Activated T-cell treated with anti-CD3 and anti-CD28 coated beads, Interleukin-2, amount 50 U/mL, for 1 hour (primary cell): ENCODE measurements at regions not wholly inside any gene's neighbourhood (a gene's known extent, or its start where the extent isn't known, plus 50 kb on each side); places are given as distances from the start of the nearest gene placed in this dataset.

Source experiments
- DNase-seq: peaks from one replicate; pipeline ENCODE4 v3.0.0-alpha.2; 2020

- no peak for DNase-seq
Measured at GRCh38 chr16:6484935-6485334, 847.7 kb upstream of the RBFOX1 start.

- no peak for DNase-seq
Measured at GRCh38 chr16:6484081-6484480, 848.6 kb upstream of the RBFOX1 start.

- no peak for DNase-seq
Measured at GRCh38 chr16:6483469-6484033, 849.1 kb upstream of the RBFOX1 start.

- DNase-seq = no peak
Measured at GRCh38 chr16:6482696-6483468, 849.8 kb upstream of the RBFOX1 start.

GRCh38 chr16:6481894-6482293 is 850.8 kb upstream of the RBFOX1 start:
- DNase-seq = no peak

- no peak for DNase-seq
Measured at GRCh38 chr16:6453742-6454141, 878.9 kb upstream of the RBFOX1 start.

GRCh38 chr16:6447021-6447790 is 885.4 kb upstream of the RBFOX1 start:
- no peak for DNase-seq

GRCh38 chr16:6446370-6446769 is 886.3 kb upstream of the RBFOX1 start:
- DNase-seq = no peak

GRCh38 chr16:6439129-6439528 is 893.5 kb upstream of the RBFOX1 start:
- DNase-seq = no peak

- no peak for DNase-seq
Measured at GRCh38 chr16:6428861-6429260, 903.8 kb upstream of the RBFOX1 start.

- DNase-seq = no peak
Measured at GRCh38 chr16:6427621-6428020, 905.0 kb upstream of the RBFOX1 start.

- no peak for DNase-seq
Measured at GRCh38 chr16:6407596-6407995, 925.0 kb upstream of the RBFOX1 start.

- no peak for DNase-seq
Measured at GRCh38 chr16:6406028-6406427, 926.6 kb upstream of the RBFOX1 start.

- no peak for DNase-seq
Measured at GRCh38 chr16:6382924-6383459, 949.7 kb upstream of the RBFOX1 start.

GRCh38 chr16:6381896-6382295 is 950.7 kb upstream of the RBFOX1 start:
- DNase-seq = no peak

GRCh38 chr16:6377956-6378355 is 954.7 kb upstream of the RBFOX1 start:
- no peak for DNase-seq

- DNase-seq = no peak
Measured at GRCh38 chr16:6375465-6376075, 957.1 kb upstream of the RBFOX1 start.

GRCh38 chr16:6374821-6375220 is 957.8 kb upstream of the RBFOX1 start:
- DNase-seq = no peak

- no peak for DNase-seq
Measured at GRCh38 chr16:6364846-6365245, 967.8 kb upstream of the RBFOX1 start.

- no peak for DNase-seq
Measured at GRCh38 chr16:6363896-6364607, 968.6 kb upstream of the RBFOX1 start.

- DNase-seq = no peak
Measured at GRCh38 chr16:6363396-6363795, 969.2 kb upstream of the RBFOX1 start.

- DNase-seq = no peak
Measured at GRCh38 chr16:6362321-6362720, 970.3 kb upstream of the RBFOX1 start.

GRCh38 chr16:6360641-6361040 is 972.0 kb upstream of the RBFOX1 start:
- no peak for DNase-seq
